ENCODE measurements at regions not wholly inside any gene's neighbourhood (a gene's known extent, or its start where the extent isn't known, plus 50 kb on each side); places are given as distances from the start of the nearest gene placed in this dataset.
"Not testable (repeated sequence)": the region's sequence is repeated elsewhere in the genome, so short reads cannot be mapped to it uniquely, and the experiment has no call there.

DNA sequence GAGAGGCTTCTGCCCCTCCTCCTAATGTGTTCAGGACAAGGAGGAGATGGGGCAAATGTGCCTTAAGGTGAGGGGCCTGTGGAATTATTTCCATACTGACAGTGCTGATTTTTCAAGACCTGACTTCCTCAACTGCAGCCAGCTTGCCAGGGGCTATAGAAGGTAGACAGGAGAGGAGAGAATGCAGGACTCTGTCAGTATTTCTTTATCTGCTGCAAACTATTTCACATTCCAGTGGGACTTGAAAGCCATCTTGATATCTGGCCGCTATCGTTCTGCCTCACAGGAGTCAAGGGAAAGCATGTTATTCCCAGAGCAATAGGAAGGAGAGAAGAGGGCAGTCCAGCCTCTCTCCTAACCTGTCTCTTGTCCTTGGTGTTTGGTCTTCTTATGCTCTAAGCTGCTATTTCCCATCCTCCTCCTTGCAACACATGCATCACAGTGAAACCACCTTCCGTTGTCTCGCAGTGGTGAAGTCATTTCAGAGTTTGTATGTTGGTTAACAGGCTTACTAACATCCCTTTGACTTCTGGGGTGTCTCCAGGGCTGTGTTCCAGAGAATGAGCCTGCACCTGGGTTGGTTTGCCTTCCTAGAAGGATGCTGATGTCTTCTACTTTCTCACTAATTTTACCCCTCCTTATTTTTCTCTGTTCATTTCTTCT, 95.1 kb upstream of the MRPS22 start:
- DNase-seq = no peak

DNA sequence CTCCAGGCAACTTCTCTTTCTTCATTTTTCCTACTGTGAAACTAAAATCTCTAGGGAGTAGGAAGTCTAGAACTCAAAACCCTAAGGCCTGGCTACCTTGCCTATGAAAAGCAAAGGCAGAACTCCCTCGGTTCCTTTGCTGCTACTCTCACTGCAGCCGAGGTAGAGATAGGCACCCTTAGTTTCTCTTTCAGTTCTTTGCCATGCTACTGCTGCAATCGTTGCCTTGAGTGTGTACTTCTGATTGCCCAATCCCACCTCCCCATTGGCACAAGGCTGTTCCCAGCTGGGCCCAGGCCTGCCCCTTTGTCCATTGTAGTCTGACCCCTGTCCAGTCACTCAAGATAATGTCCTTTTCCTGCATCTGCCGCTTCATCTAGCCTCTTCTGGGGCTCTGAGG, 92.3 kb upstream of the MRPS22 start:
- DNase-seq = no peak

DNA sequence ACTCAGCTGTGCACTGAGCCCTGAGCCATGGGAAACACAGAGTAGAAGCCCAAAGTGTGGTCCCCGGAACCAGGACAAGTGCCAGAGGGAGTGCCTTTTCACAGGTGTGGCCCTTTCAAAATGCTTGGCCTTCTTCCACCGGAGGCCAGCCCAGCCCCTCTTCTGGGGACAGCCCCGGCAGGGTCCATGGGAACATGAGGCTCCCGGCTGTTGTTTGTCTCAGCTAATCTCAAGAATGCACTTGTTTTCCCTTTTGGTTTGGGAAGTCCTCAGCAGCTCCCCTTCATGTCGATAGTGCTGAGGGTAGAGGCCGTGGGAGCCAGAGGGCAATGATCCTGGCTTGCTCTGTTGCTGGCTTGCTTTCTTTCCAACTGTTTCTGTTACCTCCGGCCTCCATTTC, 91.1 kb upstream of the MRPS22 start:
- no peak for DNase-seq

DNA sequence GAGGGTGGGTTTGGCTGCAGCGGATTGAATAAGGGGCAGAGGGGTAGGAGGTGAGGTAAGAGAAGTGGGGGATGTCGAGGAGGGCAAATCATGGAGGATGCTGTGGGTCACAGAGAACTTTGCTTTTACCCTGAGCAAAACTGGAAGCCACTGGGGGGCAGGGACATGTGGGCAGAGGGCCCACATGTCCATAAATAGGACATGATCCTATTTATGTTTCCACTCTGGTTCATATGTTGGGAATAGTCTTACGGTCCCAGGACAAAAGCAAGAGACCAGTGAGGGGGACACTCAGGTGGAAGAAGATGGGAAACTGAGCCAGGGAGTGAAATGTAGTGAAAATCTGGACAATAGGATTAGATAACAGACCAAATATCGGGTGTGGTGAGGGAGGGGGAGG, 85.5 kb upstream of the MRPS22 start:
- no peak for DNase-seq

DNA sequence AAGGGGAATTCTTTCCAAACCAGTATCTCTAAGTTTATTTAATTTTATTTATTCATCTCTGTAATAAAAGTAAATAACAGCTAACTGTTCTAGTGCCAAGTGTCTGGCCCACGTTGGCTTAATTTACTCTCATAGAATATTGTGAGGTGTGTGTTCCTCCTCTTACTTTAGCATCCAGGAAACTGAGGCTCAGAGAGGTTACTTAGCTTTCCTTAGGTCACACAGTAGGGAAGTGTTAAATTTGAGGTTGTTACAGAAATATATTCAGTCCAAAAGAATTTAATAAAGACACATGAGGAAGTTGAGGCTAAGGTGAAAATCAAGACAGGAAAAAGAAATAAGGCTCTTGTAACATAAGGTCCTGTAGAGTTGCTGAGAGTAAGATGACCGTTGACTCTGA, 84.4 kb upstream of the MRPS22 start:
- DNase-seq = no peak

DNA sequence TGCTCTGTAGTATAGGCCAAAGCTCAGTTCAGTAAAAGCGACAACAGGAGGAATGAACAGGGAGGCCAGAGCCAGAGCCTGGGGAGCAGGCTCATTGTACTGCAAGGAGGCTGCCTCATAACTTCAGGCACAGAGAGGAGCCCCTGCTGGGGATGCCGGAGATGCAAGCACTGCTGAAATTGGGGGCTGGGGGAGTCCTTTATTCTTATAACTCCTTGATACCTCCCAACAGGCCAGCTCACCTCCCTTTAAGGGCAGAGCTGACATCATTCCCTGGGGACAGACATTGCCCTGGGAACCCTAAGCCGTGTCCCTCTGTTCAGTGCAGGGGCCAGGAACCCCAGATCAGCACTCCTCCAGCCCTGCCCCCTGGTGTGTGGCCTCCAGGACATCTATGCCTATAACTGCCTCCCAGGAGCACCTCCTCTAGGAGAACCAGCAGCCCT, 83.8 kb upstream of the MRPS22 start:
- no peak for DNase-seq

DNA sequence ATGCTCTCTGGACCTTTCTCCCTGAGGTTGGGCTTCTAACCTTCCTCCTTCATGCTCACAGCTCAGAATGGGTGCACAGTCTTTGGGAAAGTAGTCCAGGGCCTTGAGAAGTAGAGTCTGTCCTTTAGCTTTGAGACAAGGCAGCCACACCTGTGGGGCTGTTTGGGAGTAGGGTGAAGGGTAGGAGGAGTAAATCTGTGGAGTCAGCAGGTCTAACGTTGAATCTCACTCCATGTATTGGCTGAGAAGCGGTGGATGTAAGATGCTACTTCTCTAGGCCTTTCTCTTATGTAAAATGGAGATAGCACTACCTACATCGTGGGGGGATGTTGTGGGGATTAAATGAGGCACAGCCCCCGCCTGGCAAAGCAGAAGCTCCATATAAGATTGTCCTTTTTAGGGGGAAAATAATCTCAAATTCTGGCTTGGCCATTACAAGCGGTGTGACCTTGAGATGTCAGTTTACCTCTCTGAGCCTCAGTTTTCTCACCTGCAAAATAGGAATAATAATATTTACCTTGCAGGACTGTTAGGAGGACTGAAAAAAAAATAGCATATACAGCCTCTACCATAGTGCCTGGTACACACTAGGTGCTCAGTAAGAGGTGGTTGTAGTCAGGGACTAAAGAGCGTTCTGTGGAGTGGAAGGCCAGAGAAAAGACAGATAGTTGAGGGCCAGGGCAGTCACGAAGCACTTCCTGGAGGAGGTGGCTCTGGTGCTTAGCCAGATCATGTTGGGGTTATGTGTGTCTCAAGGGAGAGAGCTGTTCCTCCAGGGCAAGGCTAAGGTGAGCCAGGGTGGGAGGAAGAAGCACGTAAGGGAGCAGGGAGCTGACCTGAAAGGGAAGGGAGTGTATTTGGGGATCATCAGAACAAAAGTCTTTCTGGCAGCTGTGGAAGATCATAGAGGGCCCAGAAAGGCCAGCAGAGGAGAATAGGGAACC, 82.8 kb upstream of the MRPS22 start:
- no peak for DNase-seq

DNA sequence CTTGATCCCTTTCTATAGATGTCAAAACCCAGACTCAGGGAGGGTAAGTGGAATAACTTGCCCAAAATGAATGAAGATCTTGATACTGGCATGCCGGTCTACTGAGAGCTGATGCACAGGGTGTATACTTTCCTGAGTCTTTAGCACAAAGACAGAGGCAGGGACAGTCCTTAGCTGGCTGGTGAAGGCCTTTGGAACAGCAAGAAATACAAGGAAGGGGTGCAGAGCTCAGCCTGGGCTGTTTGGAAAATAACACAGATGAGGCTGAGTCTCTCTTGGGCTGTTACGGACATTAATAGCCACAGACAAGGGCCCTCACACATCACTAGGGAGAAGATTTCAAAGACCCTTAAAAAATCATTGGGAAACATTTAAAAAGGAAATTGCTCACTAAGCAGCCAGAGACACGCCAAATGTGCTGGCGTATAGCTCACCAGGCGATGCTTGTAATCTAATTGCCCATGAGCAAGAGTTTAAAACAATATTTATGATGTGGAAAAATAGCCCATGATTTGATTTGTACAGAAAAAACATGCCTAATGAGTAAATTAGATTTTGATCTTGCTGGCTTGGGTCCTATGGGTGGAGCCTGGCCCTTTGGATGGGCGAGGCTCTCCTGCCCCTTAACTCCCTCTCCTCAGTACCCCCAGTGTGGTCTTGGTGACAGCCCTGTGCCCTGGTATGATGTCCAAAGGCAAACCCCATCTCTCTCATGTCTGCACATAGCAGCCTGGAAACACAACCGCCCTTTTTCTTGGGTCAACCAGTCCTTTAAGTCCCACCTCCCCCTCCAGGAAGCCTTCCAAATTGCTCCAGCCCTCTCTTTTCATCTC, 81.8 kb upstream of the MRPS22 start:
- no peak for DNase-seq

DNA sequence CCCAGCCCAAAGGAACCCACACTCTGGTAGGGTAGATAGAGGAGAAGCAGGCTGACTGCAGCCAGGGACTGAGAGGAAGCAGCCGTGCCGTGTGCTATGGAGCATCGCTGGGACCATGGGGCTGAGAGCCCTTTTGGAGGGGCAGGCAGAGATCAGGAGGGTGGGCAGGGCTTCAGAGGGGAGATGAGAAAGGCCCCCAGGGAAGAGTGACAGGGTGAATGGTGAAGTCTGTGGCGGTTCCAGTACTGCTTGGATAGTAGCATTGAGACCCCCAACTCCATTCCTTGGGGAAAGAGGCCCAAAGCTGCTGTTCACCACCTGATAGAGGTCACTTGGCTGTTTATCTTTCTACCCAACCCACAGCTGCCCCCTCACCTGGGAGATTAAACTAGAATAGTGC, 80.0 kb upstream of the MRPS22 start:
- DNase-seq = no peak

DNA sequence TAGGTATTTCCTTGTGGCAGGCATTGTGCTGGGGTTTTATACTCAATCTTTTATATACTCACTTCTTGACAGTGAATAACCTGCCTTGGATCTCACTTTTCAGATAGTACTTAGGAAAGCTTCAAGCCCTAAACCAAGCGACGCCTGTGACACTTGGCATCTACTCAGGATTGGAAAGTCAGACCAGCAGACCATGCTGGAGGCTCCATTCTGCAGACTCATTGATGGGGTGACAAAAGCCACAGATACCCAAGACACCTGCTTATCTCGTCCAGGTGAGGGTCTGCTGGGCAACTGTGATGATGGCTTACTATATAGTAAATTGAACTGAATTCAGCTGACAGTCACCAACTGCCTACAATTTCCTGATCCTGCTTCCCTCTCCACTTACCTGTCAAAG, 79.4 kb upstream of the MRPS22 start:
- no peak for DNase-seq

DNA sequence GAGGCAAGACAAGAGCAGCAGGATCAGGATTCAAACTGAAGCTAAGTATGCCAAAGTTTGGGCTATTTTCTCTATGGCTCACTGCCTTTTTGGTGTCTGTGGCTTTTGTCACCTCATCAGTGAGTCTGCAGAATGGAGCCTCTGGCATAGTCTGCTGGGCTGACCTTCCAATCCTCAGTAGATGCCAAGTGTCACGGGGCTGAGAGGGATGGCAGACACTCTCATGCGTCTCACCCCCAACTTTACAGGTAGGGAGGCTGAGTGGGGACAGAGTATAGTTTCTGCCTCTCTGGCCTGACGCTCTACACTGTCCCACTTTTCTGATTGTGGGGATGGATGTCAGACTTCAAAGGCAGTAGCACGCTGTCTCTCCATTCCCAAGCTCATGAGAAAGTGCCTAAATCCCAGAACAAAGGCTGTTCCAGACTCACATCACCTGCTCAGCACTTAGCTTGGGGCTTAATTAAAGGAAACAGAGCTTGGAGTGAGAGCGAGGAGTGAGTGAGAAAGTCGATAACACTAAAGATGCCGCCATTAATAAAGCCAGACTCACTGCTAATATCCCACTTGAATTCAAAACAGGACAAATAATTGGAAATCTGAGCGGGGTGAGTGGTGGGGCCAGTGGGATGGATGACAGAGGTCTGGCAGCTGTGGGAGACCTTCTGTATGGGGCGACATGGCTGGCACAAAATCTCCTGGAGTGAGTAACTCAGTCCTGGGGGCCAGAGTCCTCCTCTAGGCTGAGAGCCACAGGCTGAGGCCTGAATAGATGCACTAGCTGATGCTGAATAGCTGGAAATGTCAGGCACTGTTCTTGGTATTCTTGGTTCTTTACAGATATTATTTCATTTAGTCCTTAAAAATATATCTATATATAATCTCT, 78.4 kb upstream of the MRPS22 start:
- no peak for DNase-seq

DNA sequence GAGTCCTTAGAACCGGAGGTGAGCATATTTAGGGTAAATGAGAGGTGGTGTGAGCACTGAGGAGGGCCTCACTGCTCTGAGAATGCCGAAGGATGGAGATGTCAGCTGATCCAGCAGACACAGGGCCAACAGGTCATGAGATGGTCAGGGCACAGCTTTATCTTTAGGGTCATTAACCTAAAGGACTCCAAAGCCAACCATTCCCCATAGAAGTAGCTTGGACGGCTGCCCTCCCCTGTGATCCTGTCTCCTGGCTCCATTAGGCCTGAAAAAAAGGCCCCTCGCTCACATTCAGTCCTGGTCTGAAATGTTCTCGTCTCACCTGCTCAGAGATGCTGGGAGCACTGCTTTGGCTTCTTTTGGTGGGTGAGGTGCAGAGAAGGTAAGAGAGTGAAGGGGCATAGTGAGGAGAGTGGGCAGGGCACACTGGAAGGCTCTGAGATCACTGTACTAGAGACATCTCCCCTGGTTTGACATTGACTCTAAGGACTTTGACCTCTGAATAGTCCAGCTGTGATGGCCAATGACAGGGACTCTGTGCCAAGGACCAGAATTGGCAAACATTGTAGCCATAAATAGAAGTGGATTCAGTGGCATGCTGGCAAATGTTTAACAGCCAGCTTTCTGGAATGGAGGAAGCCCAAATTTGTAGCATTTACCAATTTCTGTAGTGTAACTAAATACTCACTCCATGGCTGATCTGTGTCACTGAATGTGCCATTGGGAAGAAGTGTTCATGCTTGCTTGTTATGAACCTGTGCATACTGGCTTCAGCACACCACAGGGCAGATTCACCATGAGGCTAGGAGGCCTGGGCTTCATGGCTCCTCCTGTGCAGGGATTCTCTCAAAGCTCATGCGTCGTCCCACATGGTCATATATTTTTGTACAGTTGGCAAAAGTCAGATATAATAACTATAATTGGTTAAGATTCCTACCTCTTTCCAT, 76.2 kb upstream of the MRPS22 start:
- DNase-seq = no peak

DNA sequence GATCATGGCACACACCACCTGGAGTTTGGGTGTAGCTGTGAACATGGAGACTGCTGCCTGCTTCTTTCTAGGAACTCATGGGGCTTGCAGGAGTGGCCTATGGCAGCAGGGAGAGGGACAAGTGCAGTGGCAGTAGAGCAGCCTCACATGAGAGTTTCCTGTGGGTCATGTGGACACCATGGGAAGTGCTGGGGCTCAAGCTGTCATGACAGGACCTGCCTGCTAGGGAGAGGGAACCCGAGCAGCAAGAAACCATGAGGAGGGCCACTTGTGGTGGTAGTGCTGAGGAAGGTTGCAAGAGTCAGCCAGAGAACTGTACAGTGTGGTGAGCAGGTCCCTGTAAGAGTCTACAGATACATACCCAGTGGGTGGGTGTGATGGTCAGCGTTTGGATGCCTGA, 73.8 kb upstream of the MRPS22 start:
- no peak for DNase-seq

DNA sequence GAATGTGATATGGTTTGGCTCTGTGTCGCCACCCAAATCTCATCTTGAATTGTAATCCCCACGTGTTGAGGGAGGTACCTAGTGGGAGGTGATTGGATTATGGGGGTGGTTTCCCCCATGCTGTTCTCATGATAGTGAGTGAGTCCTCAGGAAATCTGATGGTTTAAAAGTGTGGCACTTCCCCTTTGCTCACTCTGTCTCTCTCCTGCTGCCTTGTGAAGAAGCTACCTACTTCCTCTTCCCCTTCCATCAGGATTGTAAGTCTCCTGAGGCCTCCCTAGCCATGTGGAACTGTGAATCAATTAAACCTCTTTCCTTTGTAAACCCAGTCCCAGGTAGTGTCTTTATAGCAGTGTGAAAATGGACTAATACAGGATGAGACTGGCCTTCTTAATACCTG, 73.2 kb upstream of the MRPS22 start:
- not testable (repeated sequence) for DNase-seq

DNA sequence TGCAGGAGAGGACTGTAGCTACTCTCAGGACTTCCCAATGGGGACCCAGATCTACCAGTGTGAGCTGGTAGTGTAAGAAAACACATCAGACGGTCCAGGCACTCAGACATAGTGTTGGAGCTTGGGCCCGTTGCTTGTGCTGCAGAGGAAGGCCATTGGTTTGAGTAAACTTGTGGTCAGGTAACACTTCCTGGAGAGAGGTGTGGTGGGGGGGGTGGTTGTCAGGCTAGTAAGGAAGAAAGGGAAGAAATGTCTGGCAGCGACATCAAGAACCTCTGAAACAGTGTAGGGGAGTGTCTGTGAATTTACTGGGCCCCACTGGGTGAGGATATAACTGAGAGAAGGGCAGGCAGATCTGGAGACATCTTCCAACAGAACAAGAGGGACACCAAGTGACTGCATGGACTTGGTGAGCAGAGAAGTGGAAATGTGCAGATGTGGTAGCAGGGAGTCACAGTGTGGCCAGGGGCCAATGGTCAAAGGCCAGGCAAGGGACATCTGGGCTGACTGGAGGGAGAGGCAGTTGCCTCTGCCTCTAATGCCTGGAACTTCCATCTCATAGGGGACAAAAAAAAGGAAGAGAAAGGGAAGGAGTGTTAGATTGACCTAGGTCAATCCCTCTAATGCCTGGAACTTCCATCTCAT, 63.7 kb upstream of the MRPS22 start:
- DNase-seq = no peak

DNA sequence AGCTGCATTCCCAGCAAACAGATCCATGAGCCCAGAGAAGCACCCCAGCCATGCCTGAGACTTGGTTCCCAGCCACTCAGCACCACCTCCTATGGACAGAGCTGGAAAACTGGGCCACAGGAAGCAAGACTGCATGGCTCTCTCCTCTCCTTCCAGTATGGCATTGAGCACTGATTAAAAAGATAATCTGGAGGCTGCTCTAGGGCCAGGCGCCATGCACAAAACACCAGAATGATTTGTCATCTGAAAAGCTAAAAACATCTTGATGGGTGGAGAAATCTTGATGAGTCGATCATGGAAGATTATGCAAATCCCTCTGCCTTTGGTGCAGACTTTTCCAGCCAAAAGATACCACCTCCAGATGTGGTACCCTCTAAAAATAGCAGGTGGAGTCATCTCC, 62.7 kb upstream of the MRPS22 start:
- no peak for DNase-seq

DNA sequence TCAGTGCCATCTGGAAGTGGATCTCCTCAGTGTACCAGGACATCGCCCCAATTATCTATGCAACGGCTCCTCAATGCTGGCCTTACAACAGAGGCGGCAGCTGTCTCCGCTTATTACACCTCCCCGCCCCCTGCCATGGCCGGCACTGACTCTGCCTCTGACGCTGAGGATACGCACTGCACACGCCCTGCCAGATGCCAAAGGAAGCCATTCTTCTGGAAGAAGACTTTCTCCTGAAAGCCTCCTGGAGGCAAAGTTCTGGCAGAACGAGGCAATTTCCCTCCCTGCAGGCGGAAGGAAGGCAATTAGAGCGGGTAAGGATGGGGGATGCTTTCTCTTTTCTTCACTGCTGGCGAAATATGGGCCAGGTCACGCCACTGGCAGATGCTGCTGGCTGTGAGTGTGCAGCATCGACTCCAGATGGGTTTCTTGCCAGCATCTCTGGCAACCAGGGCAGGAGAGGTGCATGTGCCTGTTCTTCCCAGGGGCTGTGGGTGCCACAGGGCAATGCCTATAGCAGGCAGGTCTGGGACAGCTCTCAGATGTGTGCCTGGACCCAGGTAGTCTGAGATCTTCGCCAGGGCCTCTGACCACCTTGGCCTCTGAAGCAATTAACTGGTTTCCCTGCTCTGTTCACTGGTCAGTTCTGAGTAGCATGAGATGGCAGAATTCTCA, 62.2 kb upstream of the MRPS22 start:
- no peak for DNase-seq

DNA sequence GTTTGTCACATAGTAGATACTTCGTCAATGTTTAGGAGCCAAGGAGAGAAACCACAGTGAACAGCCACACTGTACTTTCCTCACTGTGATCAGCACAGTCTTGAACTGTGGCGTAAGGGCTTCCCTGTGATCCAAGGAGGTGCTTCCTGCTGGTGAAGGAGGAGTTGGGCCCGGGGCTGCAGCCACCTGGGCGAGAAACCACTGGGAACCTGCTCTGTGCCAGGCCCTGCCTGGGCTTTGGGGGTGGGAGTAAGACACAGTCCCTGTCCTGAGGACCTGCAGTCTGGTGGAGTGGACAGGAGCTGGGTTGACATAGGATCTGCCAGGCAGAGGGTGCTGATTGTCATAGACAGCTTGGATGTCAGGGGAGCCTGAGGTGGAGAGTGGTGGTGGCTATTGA, 60.5 kb upstream of the MRPS22 start:
- no peak for DNase-seq

DNA sequence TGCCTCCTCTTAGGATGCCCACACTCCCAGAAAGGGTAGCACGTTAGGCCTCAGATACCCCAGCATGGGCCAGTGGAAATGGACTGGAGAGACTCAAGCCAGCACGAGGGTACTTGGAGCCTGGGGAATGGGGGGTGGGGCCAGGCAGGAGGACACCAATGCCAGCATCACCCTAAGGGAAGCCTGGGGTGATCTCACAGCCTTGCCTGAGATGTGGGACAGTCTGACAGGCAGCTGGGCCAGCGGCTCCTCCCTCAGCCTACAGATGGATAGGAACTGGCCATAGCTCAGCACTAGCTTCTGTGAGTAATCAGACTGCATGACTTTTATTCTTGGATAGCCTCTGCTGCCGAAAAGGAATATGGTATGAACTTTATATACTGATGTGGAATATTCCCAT, 59.6 kb upstream of the MRPS22 start:
- DNase-seq = no peak

DNA sequence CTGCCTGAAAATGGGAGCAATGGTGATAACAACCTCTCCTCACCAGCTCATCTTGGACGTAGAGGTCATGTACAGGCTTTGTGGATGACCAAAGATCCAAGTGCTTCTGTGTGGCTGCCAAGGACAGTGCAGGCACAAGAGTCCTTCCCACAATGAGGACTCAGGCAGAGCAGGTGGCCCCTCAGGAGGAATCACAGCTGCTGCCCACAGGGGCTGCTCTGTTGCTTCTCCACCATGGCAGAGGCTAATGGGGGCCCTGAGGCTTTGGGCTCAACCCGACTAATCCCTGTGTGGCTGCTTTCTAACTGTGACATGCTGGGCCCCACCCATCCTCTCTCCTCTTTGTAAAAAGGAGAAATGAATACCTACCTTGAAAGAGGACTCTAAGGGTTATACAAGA, 58.1 kb upstream of the MRPS22 start:
- no peak for DNase-seq
